HUES64 (cell line): ENCODE measurements at regions not wholly inside any gene's neighbourhood (a gene's known extent, or its start where the extent isn't known, plus 50 kb on each side); places are given as distances from the start of the nearest gene placed in this dataset.

Experiments
- H3K27ac ChIP-seq: 2 replicates; pipeline ENCODE4 v1.7.0; 2013; ENCODE audit warnings: low read depth, low read length, inconsistent platforms
- H3K27me3 ChIP-seq: 2 replicates; pipeline ENCODE4 v1.6.1; 2013; ENCODE audit warnings: mild to moderate bottlenecking, low read length; ENCODE audit not compliant: insufficient read depth
- H3K36me3 ChIP-seq: 2 replicates; pipeline ENCODE4 v1.6.1; 2013; ENCODE audit warnings: mild to moderate bottlenecking, low read length; ENCODE audit not compliant: insufficient read depth
- H3K4me1 ChIP-seq: 2 replicates; pipeline ENCODE4 v1.6.1; 2013; ENCODE audit warnings: mild to moderate bottlenecking, low read length, moderate library complexity; ENCODE audit not compliant: insufficient read depth
- H3K4me3 ChIP-seq: 2 replicates; pipeline ENCODE4 v1.5.1; 2013; ENCODE audit warnings: mild to moderate bottlenecking, low read length, moderate library complexity
- H3K9ac ChIP-seq: 2 replicates; pipeline ENCODE4 v1.6.1; 2013; ENCODE audit warnings: mild to moderate bottlenecking, low read depth, low read length
- H3K9me3 ChIP-seq: 2 replicates; pipeline ENCODE4 v1.6.1; 2013; ENCODE audit warnings: low read depth, low read length; ENCODE audit not compliant: insufficient read depth
- WGBS: fragments of 150-250, 120-280 bp; methylation state at CpG from one replicate; pipeline ENCODE4 v1.1.7; 2013; ENCODE audit warnings: missing lambda C conversion rate; 5-methylcytosine and 5-hydroxymethylcytosine counted together

- H3K36me3 ChIP-seq, result no peaks in the 10 kb centered on the region
- WGBS, result 95% methylated on average over 2 of the region's 2 CpGs
- H3K27me3 ChIP-seq, result no peaks in the 10 kb centered on the region
- no peak overlapping the region for H3K27ac ChIP-seq
- H3K4me1 ChIP-seq, result no peaks in the 10 kb centered on the region
- no peaks in the 10 kb centered on the region for H3K9me3 ChIP-seq
- no peak overlapping the region for H3K9ac ChIP-seq
- no peak overlapping the region for H3K4me3 ChIP-seq
These were observed 215.0 kb upstream of the NOX3 start for GRCh38 chr6:155670655-155671054.

DNA sequence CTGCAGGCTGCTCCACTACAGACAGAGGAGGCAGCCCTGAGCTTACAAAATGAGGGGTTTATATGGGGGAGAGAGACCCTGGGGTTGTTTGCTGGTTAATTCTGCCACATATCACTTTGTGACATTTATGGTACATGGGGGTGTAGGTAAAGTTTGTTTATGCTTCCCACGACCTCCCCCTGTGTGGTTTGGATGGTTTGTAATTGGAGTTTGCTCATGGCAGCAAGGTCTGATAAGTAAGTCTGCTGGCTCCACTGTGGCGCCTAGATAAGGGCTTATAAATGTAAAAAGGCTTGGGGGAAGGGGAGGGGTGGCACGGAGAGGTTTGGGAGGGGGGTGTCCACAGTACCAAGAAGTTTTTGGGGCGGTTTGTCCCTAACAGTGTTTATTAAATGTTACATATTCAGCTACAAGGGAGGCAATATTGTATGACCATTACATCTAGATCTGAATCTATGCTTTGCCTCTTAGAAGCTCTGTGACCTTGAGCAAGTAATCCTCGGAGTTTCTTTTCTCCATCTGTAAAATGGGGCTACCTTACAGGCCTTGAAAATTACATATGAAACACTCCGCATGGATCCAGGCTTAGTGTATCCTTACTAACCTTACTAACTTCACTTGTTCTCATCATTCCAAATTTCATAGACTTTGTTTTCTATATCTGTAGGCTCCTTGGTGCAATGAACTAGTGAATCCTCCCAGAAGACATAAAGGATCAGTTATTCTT, 204.8 kb upstream of the NOX3 start:
- Histone ChIP-seq H3K9ac (no peak overlapping the region), H3K4me1 (no peaks in the 10 kb centered on the region), H3K9me3 (no peaks in the 10 kb centered on the region), H3K27me3 (no peaks in the 10 kb centered on the region), H3K4me3 (no peak overlapping the region), H3K27ac (no peak overlapping the region), H3K36me3 (no peaks in the 10 kb centered on the region)
- 82% methylated on average over 5 of the region's 6 CpGs for WGBS

- Histone ChIP-seq H3K36me3 (no peaks in the 10 kb centered on the region), H3K4me1 (no peaks in the 10 kb centered on the region), H3K9ac (no peak overlapping the region), H3K9me3 (peaks cover 12% of the 10 kb centered on the region; the same call in 1 of the 2 replicates), H3K4me3 (no peak overlapping the region), H3K27ac (no peak overlapping the region), H3K27me3 (no peaks in the 10 kb centered on the region)
- WGBS, result 91% methylated on average over 2 of the region's 3 CpGs
These were observed 200.4 kb upstream of the NOX3 start for GRCh38 chr6:155656024-155656423.

GRCh38 chr6:155654474-155654873, 198.8 kb upstream of the NOX3 start:
- H3K27ac ChIP-seq, result no peak overlapping the region
- H3K9me3 ChIP-seq, result peaks cover 12% of the 10 kb centered on the region; the same call in 1 of the 2 replicates
- no peaks in the 10 kb centered on the region for H3K27me3 ChIP-seq
- H3K36me3 ChIP-seq, result no peaks in the 10 kb centered on the region
- no peak overlapping the region for H3K9ac ChIP-seq
- H3K4me1 ChIP-seq, result no peaks in the 10 kb centered on the region
- no peak overlapping the region for H3K4me3 ChIP-seq

DNA sequence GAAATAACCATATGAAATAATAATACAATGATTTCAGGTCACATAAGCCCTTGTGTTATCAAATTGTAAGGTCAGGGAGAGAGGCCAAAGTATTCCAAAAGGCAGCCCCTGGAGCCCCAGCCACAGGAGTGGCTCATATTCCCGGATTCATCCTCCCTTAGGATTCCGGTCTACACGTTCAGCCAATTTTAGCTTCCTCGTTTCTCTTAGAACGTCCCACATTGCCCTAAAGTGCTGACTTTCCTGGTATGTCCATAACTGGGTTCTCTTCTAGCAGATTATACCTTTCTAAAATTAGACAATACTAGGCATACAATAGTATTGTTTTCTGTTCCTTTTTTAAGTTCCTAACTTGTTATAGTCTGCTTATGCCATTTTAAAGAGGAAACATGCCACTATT, 192.7 kb upstream of the NOX3 start:
- no peak overlapping the region for H3K27ac ChIP-seq
- H3K4me1 ChIP-seq, result no peaks in the 10 kb centered on the region
- H3K27me3 ChIP-seq, result no peaks in the 10 kb centered on the region
- H3K4me3 ChIP-seq, result no peak overlapping the region
- H3K9ac ChIP-seq, result no peak overlapping the region
- H3K36me3 ChIP-seq, result no peaks in the 10 kb centered on the region
- H3K9me3 ChIP-seq, result no peaks in the 10 kb centered on the region
- 71% methylated on average over 5 of the region's 5 CpGs for WGBS

DNA sequence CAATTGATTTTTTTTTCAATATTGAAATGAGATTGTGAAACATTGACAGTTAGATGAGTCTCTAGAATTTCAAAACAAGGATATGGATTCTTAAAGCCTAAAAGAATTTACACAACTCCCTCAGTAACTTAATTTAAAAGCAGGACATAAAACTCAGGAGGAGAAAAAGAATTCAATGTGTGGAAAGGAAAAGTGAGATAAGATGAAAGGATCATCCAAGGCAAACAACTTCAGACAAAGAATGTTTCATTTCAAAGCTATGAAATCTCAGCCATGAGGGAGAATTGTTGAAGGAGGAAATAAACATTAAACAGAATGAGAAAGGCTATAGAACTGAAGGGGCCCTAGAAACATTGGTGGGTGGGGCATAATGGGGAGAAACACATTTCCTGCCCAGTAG, 191.7 kb upstream of the NOX3 start:
- Histone ChIP-seq H3K27me3 (no peaks in the 10 kb centered on the region), H3K27ac (no peak overlapping the region), H3K4me1 (no peaks in the 10 kb centered on the region), H3K9ac (no peak overlapping the region), H3K36me3 (no peaks in the 10 kb centered on the region), H3K4me3 (no peak overlapping the region), H3K9me3 (no peaks in the 10 kb centered on the region)

- no peak overlapping the region for H3K27ac ChIP-seq
- 95% methylated on average over 5 of the region's 5 CpGs for WGBS
These were observed 190.8 kb upstream of the NOX3 start for GRCh38 chr6:155646443-155646842.

DNA sequence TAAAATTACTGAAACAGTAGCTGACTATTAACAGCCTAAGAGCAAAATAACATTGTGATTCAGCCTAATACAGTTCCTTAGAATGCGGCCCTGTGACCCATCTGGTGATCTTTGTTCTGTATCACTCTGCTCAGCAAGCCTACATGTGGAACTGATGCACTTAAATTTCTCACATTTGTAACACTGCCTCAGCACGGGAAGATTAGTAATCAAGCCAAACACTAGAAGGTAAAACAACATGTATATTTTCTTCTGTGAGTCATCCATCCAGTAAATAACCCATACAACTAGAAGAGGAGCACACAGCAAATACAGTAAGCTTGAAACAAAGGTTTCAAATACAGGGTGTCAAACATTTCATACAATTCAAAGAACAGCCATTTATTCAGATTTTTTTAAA, 189.7 kb upstream of the NOX3 start:
- Histone ChIP-seq H3K9me3 (0 out of 2 replicates have a peak, but pooled peaks cover 3% of the 10 kb centered on the region), H3K4me1 (no peaks in the 10 kb centered on the region), H3K4me3 (no peak overlapping the region), H3K27ac (no peak overlapping the region), H3K9ac (no peak overlapping the region), H3K27me3 (no peaks in the 10 kb centered on the region), H3K36me3 (no peaks in the 10 kb centered on the region)
- 87% methylated on average over 2 of the region's 2 CpGs for WGBS

More at GRCh38 chr6:155646443-155646842, 190.8 kb upstream of the NOX3 start:
- no peaks in the 10 kb centered on the region for H3K27me3 ChIP-seq
- H3K9me3 ChIP-seq, result 0 out of 2 replicates have a peak, but pooled peaks cover 3% of the 10 kb centered on the region
- no peaks in the 10 kb centered on the region for H3K36me3 ChIP-seq
- no peak overlapping the region for H3K9ac ChIP-seq
- H3K4me3 ChIP-seq, result no peak overlapping the region
- no peaks in the 10 kb centered on the region for H3K4me1 ChIP-seq

- Histone ChIP-seq H3K4me1 (no peaks in the 10 kb centered on the region), H3K27ac (no peak overlapping the region), H3K9me3 (0 out of 2 replicates have a peak, but pooled peaks cover 8% of the 10 kb centered on the region), H3K4me3 (no peak overlapping the region), H3K27me3 (no peaks in the 10 kb centered on the region), H3K36me3 (no peaks in the 10 kb centered on the region), H3K9ac (no peak overlapping the region)
- WGBS, result no CpG with 5 or more reads among the region's 1 CpG
These were observed 186.0 kb upstream of the NOX3 start for GRCh38 chr6:155641603-155642002.

- Histone ChIP-seq H3K27ac (no peak overlapping the region), H3K27me3 (no peaks in the 10 kb centered on the region), H3K36me3 (no peaks in the 10 kb centered on the region), H3K4me3 (no peak overlapping the region), H3K9me3 (0 out of 2 replicates have a peak, but pooled peaks cover 8% of the 10 kb centered on the region), H3K9ac (no peak overlapping the region), H3K4me1 (peaks cover 11% of the 10 kb centered on the region)
- WGBS, result no CpG with 5 or more reads among the region's 1 CpG
These were observed 182.6 kb upstream of the NOX3 start for GRCh38 chr6:155638200-155638599.

GRCh38 chr6:155635416-155635815, 179.8 kb upstream of the NOX3 start:
- Histone ChIP-seq H3K9ac (no peak overlapping the region), H3K36me3 (no peaks in the 10 kb centered on the region)
- 94% methylated on average over 3 of the region's 3 CpGs for WGBS

GRCh38 chr6:155630085-155630484, 174.4 kb upstream of the NOX3 start:
- no peaks in the 10 kb centered on the region for H3K27me3 ChIP-seq
- no peaks in the 10 kb centered on the region for H3K9me3 ChIP-seq
- H3K9ac ChIP-seq, result no peak overlapping the region
- 100% methylated on average over 1 of the region's 2 CpGs for WGBS
- peaks cover 20% of the 10 kb centered on the region for H3K4me1 ChIP-seq
- no peaks in the 10 kb centered on the region for H3K36me3 ChIP-seq
- H3K4me3 ChIP-seq, result no peak overlapping the region
- no peak overlapping the region for H3K27ac ChIP-seq

More at GRCh38 chr6:155635416-155635815, 179.8 kb upstream of the NOX3 start:
- H3K27ac ChIP-seq, result no peak overlapping the region
- H3K4me3 ChIP-seq, result no peak overlapping the region
- H3K4me1 ChIP-seq, result peaks cover 18% of the 10 kb centered on the region
- H3K27me3 ChIP-seq, result no peaks in the 10 kb centered on the region
- 0 out of 2 replicates have a peak, but pooled peaks cover 5% of the 10 kb centered on the region for H3K9me3 ChIP-seq
